ENCODE measurements at regions not wholly inside any gene's neighbourhood (a gene's known extent, or its start where the extent isn't known, plus 50 kb on each side); places are given as distances from the start of the nearest gene placed in this dataset.

- no peak for DNase-seq (ENCODE audit: low read depth)
- TF ChIP-seq MYC (IDR thresholded peaks at IDR 0.05; ENCODE audit: low read depth, low read length) (no peak), CTCF (IDR thresholded peaks at IDR 0.05; ENCODE audit: low read depth, low read length) (no peak)
- no peak overlapping the region for H3K4me3 ChIP-seq (ENCODE audit: low read depth, low read length)
Observed at GRCh38 chr22:44363980-44364750, 51.4 kb upstream of the SHISAL1 start.

- peak; percentile 42 for DNase-seq (ENCODE audit: low read depth)
- TF ChIP-seq POLR2A (IDR thresholded peaks at IDR 0.05; ENCODE audit: extremely low read depth, insufficient read length) (no peak), MAX (IDR thresholded peaks at IDR 0.05; ENCODE audit: low read depth, low read length) (no peak), CTCF (IDR thresholded peaks at IDR 0.05; ENCODE audit: low read depth, low read length) (no peak), MYC (IDR thresholded peaks at IDR 0.05; ENCODE audit: low read depth, low read length) (no peak)
- H3K4me3 ChIP-seq (ENCODE audit: low read depth, low read length): no peak overlapping the region
Observed at GRCh38 chr22:44363013-44363979, 50.5 kb upstream of the SHISAL1 start.

- no peak for TF ChIP-seq MAX (IDR thresholded peaks at IDR 0.05; ENCODE audit: low read depth, low read length)
- no peak for DNase-seq (ENCODE audit: low read depth)
- H3K4me3 ChIP-seq (ENCODE audit: low read depth, low read length): no peak overlapping the region
Observed at GRCh38 chr22:44362249-44363012, 49.7 kb upstream of the SHISAL1 start.
